ENCODE measurements at regions not wholly inside any gene's neighbourhood (a gene's known extent, or its start where the extent isn't known, plus 50 kb on each side); places are given as distances from the start of the nearest gene placed in this dataset.

- TF ChIP-seq, protein P1, sequence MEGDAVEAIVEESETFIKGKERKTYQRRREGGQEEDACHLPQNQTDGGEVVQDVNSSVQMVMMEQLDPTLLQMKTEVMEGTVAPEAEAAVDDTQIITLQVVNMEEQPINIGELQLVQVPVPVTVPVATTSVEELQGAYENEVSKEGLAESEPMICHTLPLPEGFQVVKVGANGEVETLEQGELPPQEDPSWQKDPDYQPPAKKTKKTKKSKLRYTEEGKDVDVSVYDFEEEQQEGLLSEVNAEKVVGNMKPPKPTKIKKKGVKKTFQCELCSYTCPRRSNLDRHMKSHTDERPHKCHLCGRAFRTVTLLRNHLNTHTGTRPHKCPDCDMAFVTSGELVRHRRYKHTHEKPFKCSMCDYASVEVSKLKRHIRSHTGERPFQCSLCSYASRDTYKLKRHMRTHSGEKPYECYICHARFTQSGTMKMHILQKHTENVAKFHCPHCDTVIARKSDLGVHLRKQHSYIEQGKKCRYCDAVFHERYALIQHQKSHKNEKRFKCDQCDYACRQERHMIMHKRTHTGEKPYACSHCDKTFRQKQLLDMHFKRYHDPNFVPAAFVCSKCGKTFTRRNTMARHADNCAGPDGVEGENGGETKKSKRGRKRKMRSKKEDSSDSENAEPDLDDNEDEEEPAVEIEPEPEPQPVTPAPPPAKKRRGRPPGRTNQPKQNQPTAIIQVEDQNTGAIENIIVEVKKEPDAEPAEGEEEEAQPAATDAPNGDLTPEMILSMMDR (IDR thresholded peaks at IDR 0.05) = no peak
- TF ChIP-seq POLR2A (IDR thresholded peaks at IDR 0.05) = no peak
Measured at GRCh38 chr19:28454083-28454482, 758.9 kb downstream of the UQCRFS1 start.

Measured in heart left ventricle (tissue), 13 donors.